ENCODE measurements at regions not wholly inside any gene's neighbourhood (a gene's known extent, or its start where the extent isn't known, plus 50 kb on each side); places are given as distances from the start of the nearest gene placed in this dataset.

DNA sequence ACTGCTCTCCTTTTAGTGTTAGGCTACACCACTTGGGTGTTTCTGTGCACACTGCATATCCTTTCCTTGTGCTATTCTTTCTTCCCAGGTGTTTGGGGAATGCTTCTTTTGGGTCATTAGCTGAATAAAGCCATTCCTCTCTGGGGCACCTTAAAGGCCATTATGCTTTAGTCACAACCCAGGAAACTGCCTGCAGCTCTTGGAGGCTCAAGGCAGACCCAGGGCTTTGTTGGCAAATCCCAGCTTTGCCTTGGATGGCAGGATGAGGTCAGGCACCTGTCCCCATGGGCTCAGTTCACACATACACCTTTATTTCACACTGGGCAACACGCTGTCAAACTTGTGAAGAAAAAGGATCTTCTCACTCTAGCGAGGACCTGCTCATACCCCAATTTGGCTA is 460.6 kb downstream of the CCSER2 start:
- TF ChIP-seq GATA2 (IDR thresholded peaks at IDR 0.05; ENCODE audit: low read depth, low read length) (no peak), GATA3 (IDR thresholded peaks at IDR 0.05; ENCODE audit: low read depth, low read length) (no peak)
